Activated CD4-positive, alpha-beta T cell treated with anti-CD3 and anti-CD28 coated beads, Interleukin-2, amount 50 U/mL, for 1 hour (primary cell): ENCODE measurements at regions not wholly inside any gene's neighbourhood (a gene's known extent, or its start where the extent isn't known, plus 50 kb on each side); places are given as distances from the start of the nearest gene placed in this dataset.

Experiments
- DNase-seq: peaks from one replicate; pipeline ENCODE4 v3.0.0-alpha.2; 2020

- DNase-seq = no peak
Measured at GRCh38 chr2:191615596-191615995, 62.3 kb upstream of the NABP1 start.

GRCh38 chr2:191617575-191617974, 60.4 kb upstream of the NABP1 start:
- peak; percentile 42 for DNase-seq

- no peak for DNase-seq
Measured at GRCh38 chr2:191618046-191618780, 59.7 kb upstream of the NABP1 start.

- DNase-seq = no peak
Measured at GRCh38 chr2:191618786-191619185, 59.1 kb upstream of the NABP1 start.

GRCh38 chr2:191620144-191620543, 57.8 kb upstream of the NABP1 start:
- no peak for DNase-seq

- no peak for DNase-seq
Measured at GRCh38 chr2:191622374-191623320, 55.3 kb upstream of the NABP1 start.

- DNase-seq = peak; percentile 46
Measured at GRCh38 chr2:191625016-191625415, 52.9 kb upstream of the NABP1 start.

- DNase-seq = no peak
Measured at GRCh38 chr2:191625446-191625845, 52.5 kb upstream of the NABP1 start.

GRCh38 chr2:191626497-191627151, 51.3 kb upstream of the NABP1 start:
- no peak for DNase-seq

GRCh38 chr2:191627518-191627917, 50.4 kb upstream of the NABP1 start:
- DNase-seq = no peak
